Muscle layer of colon (tissue), 2 donors: ENCODE measurements at regions not wholly inside any gene's neighbourhood (a gene's known extent, or its start where the extent isn't known, plus 50 kb on each side); places are given as distances from the start of the nearest gene placed in this dataset.

Experiments
- H3K27ac ChIP-seq: one replicate; pipeline ENCODE4 v1.7.0; 2013; ENCODE audit warnings: low read depth, mild to moderate bottlenecking, low read length, moderate library complexity
- H3K27me3 ChIP-seq, 2 donors: one replicate each; pipeline ENCODE4 v1.7.0; 2013; ENCODE audit warnings: low read length in 2 of 2, mild to moderate bottlenecking in 2 of 2; ENCODE audit not compliant: insufficient read depth in 2 of 2, control insufficient read depth in 1 of 2
- H3K36me3 ChIP-seq: one replicate; pipeline ENCODE4 v1.7.0; 2013; ENCODE audit warnings: mild to moderate bottlenecking, low read length; ENCODE audit not compliant: insufficient read depth
- H3K4me1 ChIP-seq: one replicate; pipeline ENCODE4 v1.7.0; 2013; ENCODE audit warnings: mild to moderate bottlenecking, low read length; ENCODE audit not compliant: insufficient read depth
- H3K4me3 ChIP-seq, 2 donors: one replicate each; pipeline ENCODE4 v1.7.0; 2013; ENCODE audit warnings: low read length in 2 of 2, low read depth in 1 of 2, mild to moderate bottlenecking in 1 of 2, moderate library complexity in 1 of 2
- H3K9ac ChIP-seq: one replicate; pipeline ENCODE4 v1.7.0; 2013; ENCODE audit warnings: low read length
- H3K9me3 ChIP-seq: one replicate; pipeline ENCODE4 v1.7.0; 2013; ENCODE audit warnings: mild to moderate bottlenecking, low read length
- donor health status: abdominal sarcoma.
- donor health status: Adenocarcinoma of cecum.

GRCh38 chr4:67030636-67031035 is 514.7 kb downstream of the CENPC start:
- no peak overlapping the region for H3K4me3 ChIP-seq
- H3K9ac ChIP-seq, result no peak overlapping the region
- H3K27ac ChIP-seq, result no peak overlapping the region
- no peaks in the 10 kb centered on the region for H3K4me1 ChIP-seq
- H3K9me3 ChIP-seq, result no peaks in the 10 kb centered on the region
- no peaks in the 10 kb centered on the region for H3K36me3 ChIP-seq
- H3K27me3 ChIP-seq, result no peaks in the 10 kb centered on the region

- no peak overlapping the region for H3K27ac ChIP-seq
- H3K4me3 ChIP-seq, result no peak overlapping the region
- no peaks in the 10 kb centered on the region for H3K36me3 ChIP-seq
- no peak overlapping the region for H3K9ac ChIP-seq
- H3K9me3 ChIP-seq, result no peaks in the 10 kb centered on the region
- H3K4me1 ChIP-seq, result no peaks in the 10 kb centered on the region
- no peaks in the 10 kb centered on the region for H3K27me3 ChIP-seq
Measured at GRCh38 chr4:67020438-67020797, 524.9 kb downstream of the CENPC start.

- H3K27me3 ChIP-seq, result no peaks in the 10 kb centered on the region
- no peak overlapping the region for H3K9ac ChIP-seq
- no peaks in the 10 kb centered on the region for H3K36me3 ChIP-seq
- no peak overlapping the region for H3K27ac ChIP-seq
- H3K4me3 ChIP-seq, result no peak overlapping the region
- H3K9me3 ChIP-seq, result no peaks in the 10 kb centered on the region
- no peaks in the 10 kb centered on the region for H3K4me1 ChIP-seq
Measured at GRCh38 chr4:67019686-67020437, 525.4 kb downstream of the CENPC start.

GRCh38 chr4:67014592-67014991 is 530.7 kb downstream of the CENPC start:
- H3K9ac ChIP-seq, result no peak overlapping the region
- no peak overlapping the region for H3K27ac ChIP-seq
- no peaks in the 10 kb centered on the region for H3K9me3 ChIP-seq
- H3K27me3 ChIP-seq, result no peaks in the 10 kb centered on the region
- no peaks in the 10 kb centered on the region for H3K4me1 ChIP-seq
- H3K36me3 ChIP-seq, result no peaks in the 10 kb centered on the region
- no peak overlapping the region for H3K4me3 ChIP-seq

- Histone ChIP-seq H3K27me3 (no peaks in the 10 kb centered on the region), H3K9me3 (no peaks in the 10 kb centered on the region), H3K9ac (no peak overlapping the region), H3K27ac (no peak overlapping the region), H3K36me3 (no peaks in the 10 kb centered on the region), H3K4me3 (no peak overlapping the region), H3K4me1 (no peaks in the 10 kb centered on the region)
Measured at GRCh38 chr4:67006791-67007190, 538.5 kb downstream of the CENPC start.

GRCh38 chr4:66991521-66991920 is 553.8 kb downstream of the CENPC start:
- no peaks in the 10 kb centered on the region for H3K4me1 ChIP-seq
- H3K27ac ChIP-seq, result no peak overlapping the region
- H3K27me3 ChIP-seq, result no peaks in the 10 kb centered on the region
- no peaks in the 10 kb centered on the region for H3K9me3 ChIP-seq
- H3K4me3 ChIP-seq, result no peak overlapping the region
- no peaks in the 10 kb centered on the region for H3K36me3 ChIP-seq
- no peak overlapping the region for H3K9ac ChIP-seq

- H3K9me3 ChIP-seq, result no peaks in the 10 kb centered on the region
- H3K4me3 ChIP-seq, result no peak overlapping the region
- no peak overlapping the region for H3K9ac ChIP-seq
- no peak overlapping the region for H3K27ac ChIP-seq
- H3K36me3 ChIP-seq, result no peaks in the 10 kb centered on the region
- H3K27me3 ChIP-seq, result no peaks in the 10 kb centered on the region
- H3K4me1 ChIP-seq, result no peaks in the 10 kb centered on the region
Measured at GRCh38 chr4:66974665-66975064, 570.6 kb downstream of the CENPC start.

GRCh38 chr4:66972087-66972486 is 573.2 kb downstream of the CENPC start:
- Histone ChIP-seq H3K9ac (no peak overlapping the region), H3K9me3 (no peaks in the 10 kb centered on the region), H3K4me1 (no peaks in the 10 kb centered on the region), H3K4me3 (no peak overlapping the region), H3K27me3 (no peaks in the 10 kb centered on the region), H3K27ac (no peak overlapping the region), H3K36me3 (no peaks in the 10 kb centered on the region)

GRCh38 chr4:66964467-66964866 is 580.8 kb downstream of the CENPC start:
- H3K4me1 ChIP-seq, result no peaks in the 10 kb centered on the region
- H3K9ac ChIP-seq, result no peak overlapping the region
- no peaks in the 10 kb centered on the region for H3K36me3 ChIP-seq
- no peaks in the 10 kb centered on the region for H3K9me3 ChIP-seq
- H3K4me3 ChIP-seq, result no peak overlapping the region
- H3K27ac ChIP-seq, result no peak overlapping the region
- no peaks in the 10 kb centered on the region for H3K27me3 ChIP-seq

GRCh38 chr4:66963084-66963483 is 582.2 kb downstream of the CENPC start:
- Histone ChIP-seq H3K27ac (no peak overlapping the region), H3K27me3 (no peaks in the 10 kb centered on the region), H3K9ac (no peak overlapping the region), H3K4me1 (no peaks in the 10 kb centered on the region), H3K4me3 (no peak overlapping the region), H3K9me3 (no peaks in the 10 kb centered on the region), H3K36me3 (no peaks in the 10 kb centered on the region)

- Histone ChIP-seq H3K9me3 (no peaks in the 10 kb centered on the region), H3K36me3 (no peaks in the 10 kb centered on the region), H3K9ac (no peak overlapping the region), H3K4me1 (no peaks in the 10 kb centered on the region), H3K27ac (no peak overlapping the region), H3K27me3 (no peaks in the 10 kb centered on the region), H3K4me3 (no peak overlapping the region)
Measured at GRCh38 chr4:66959207-66959606, 586.1 kb downstream of the CENPC start.

GRCh38 chr4:66956852-66957251 is 588.5 kb downstream of the CENPC start:
- H3K4me3 ChIP-seq, result no peak overlapping the region
- H3K27me3 ChIP-seq, result no peaks in the 10 kb centered on the region
- H3K36me3 ChIP-seq, result no peaks in the 10 kb centered on the region
- H3K27ac ChIP-seq, result no peak overlapping the region
- H3K9me3 ChIP-seq, result no peaks in the 10 kb centered on the region
- H3K4me1 ChIP-seq, result no peaks in the 10 kb centered on the region
- no peak overlapping the region for H3K9ac ChIP-seq
